ACHN (cell line): ENCODE measurements at regions not wholly inside any gene's neighbourhood (a gene's known extent, or its start where the extent isn't known, plus 50 kb on each side); places are given as distances from the start of the nearest gene placed in this dataset.
A peak's percentile ranks its signal among the peaks of the same experiment; 100 is the strongest.

ENCODE experiments used
- DNase-seq: peaks from one replicate; pipeline ENCODE4 v3.0.0-alpha.2; 2015
- in situ Hi-C: cut with HindIII; loops from 2 replicates; pipeline ENCODE4 v1.10.0; 2017; ENCODE audit warnings: low sequenced_read_pairs, low pct_ligation_motif_present, low pct_unique_long_range_greater_than_20kb

DNA sequence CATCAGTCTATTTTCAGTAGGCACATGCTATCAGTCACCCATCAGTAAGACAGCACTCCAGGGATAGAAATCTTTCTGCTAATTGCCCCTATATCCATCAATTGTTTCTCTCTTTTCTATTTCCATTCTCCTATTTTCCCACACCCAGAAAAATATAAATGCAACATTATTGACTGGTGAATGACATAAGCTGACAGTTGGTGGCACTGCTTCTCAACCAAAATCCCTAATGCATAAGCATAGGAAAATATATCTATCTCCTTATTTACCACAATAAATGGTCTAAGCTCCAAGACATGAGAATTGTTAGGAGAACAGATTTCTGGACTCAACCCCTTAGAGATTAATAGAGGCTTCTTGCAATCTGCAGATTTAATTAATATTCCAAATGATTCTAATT, 64.0 kb upstream of the REG3A start:
- no peak for DNase-seq
- in situ Hi-C loops, result no loop called here

DNA sequence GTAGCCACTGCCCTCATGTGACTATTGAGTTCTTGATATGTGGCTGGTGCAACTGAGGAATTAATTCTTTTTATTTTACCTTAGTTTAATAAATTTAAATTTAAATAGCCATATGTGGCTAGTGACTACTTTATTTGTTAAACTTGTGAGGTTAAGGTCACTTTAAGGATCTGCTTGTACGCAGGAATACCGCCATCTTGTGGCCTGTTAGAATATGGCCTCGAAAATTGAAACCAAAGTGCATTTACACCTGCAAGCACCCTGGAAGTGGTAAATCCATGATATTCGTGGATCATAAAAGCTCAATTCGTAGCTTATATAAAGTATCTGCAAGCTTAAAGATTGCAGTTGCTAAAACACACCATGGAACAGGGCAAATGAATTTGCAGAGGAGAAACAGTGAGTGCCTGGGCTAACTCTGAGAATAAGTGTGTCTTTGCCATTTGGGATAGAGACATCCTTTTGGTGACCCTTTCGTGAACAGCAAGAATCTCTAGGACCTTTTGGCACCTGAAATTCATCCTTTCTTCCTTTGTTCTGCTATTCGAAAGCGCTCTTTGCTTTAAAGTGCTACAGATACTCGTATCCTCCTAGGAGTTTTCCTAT, 59.9 kb upstream of the REG3A start:
- in situ Hi-C loops, result no loop called here
- DNase-seq, result peak; percentile 66

- in situ Hi-C loops, result no loop called here
- DNase-seq, result no peak
Observed at GRCh38 chr2:79210274-79210917, 50.8 kb upstream of the REG3A start.
